Left lung (tissue), 4 donors: ENCODE measurements at regions not wholly inside any gene's neighbourhood (a gene's known extent, or its start where the extent isn't known, plus 50 kb on each side); places are given as distances from the start of the nearest gene placed in this dataset.
"Not testable (repeated sequence)": the region's sequence is repeated elsewhere in the genome, so short reads cannot be mapped to it uniquely, and the experiment has no call there.

Source experiments
- ATAC-seq: fragments of 200-7000 bp; cut with Tn5 transposase; one replicate; pipeline ENCODE4 v1.9.1; 2020; ENCODE audit warnings: moderate library complexity
- DNase-seq, 4 donors: peaks; one replicate each; pipeline ENCODE4 v3.0.0-alpha.2; 2013 to 2020
- H3K27ac ChIP-seq, 2 donors: fragments of 200-600 bp; sonication (generic) in 1 of 2; one replicate each; pipeline versions ENCODE4 v1.5.0 to v1.8.0; 2020 to 2021
- H3K27me3 ChIP-seq, 2 donors: fragments of 200-600 bp; sonication (generic) in 1 of 2; one replicate each; pipeline versions ENCODE4 v1.5.0 to v1.8.0; 2020 to 2021
- H3K36me3 ChIP-seq, 2 donors: fragments of 200-600 bp; sonication (generic) in 1 of 2; one replicate each; pipeline versions ENCODE4 v1.5.0 to v1.8.0; 2020 to 2021
- H3K4me1 ChIP-seq, 2 donors: fragments of 200-600 bp; one replicate each; pipeline ENCODE4 v1.8.0; 2021
- H3K4me3 ChIP-seq, 2 donors: fragments of 200-600 bp; sonication (generic) in 1 of 2; one replicate each; pipeline versions ENCODE4 v1.5.0 to v1.8.0; 2020 to 2021; ENCODE audit warnings: mild to moderate bottlenecking in 1 of 2
- H3K9me3 ChIP-seq, 2 donors: fragments of 200-600 bp; sonication (generic) in 1 of 2; one replicate each; pipeline versions ENCODE4 v1.5.0 to v1.8.0; 2020 to 2021
- intact Hi-C, 2 donors: fragments of 100-400 bp; cut with DNase I; formaldehyde crosslinking; loops; one replicate each; pipeline versions ENCODE4 v1.11.2 to v1.14.2; 2022
- TF ChIP-seq, protein P1 (sequence below), 2 donors: fragments of 200-600 bp; sonication (generic) in 1 of 2; IDR thresholded peaks; one replicate each; pipeline versions ENCODE4 v1.5.0 to v1.8.0; 2021; ENCODE audit warnings: antibody characterized with exemption in 2 of 2
- donor health status: DM: no; HTN: yes; CAD: no.
- donor health status: DM: no; HTN: no; CAD: no.

DNA sequence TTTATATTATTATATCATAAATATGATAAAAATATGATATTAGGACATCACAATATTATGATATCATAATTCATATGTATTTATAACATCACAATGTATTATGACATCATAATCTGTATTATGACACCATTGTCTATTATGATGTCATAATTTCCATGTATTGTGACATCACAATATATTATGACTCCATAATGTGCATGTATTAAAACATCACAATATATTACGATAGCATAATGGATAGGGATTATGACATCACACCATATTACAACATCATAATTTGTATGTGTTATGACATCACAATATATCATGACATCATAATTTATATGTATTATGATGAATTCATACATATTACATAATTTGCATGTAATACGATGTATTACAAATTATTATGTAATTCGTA is 1755.9 kb downstream of the TP53TG3F start:
- H3K4me1 ChIP-seq = no peaks in the 10 kb centered on the region
- H3K4me3 ChIP-seq = no peak overlapping the region
- peaks cover 0 to 32% of the 10 kb centered on the region in 2 donors for H3K9me3 ChIP-seq
- TF ChIP-seq, protein P1, sequence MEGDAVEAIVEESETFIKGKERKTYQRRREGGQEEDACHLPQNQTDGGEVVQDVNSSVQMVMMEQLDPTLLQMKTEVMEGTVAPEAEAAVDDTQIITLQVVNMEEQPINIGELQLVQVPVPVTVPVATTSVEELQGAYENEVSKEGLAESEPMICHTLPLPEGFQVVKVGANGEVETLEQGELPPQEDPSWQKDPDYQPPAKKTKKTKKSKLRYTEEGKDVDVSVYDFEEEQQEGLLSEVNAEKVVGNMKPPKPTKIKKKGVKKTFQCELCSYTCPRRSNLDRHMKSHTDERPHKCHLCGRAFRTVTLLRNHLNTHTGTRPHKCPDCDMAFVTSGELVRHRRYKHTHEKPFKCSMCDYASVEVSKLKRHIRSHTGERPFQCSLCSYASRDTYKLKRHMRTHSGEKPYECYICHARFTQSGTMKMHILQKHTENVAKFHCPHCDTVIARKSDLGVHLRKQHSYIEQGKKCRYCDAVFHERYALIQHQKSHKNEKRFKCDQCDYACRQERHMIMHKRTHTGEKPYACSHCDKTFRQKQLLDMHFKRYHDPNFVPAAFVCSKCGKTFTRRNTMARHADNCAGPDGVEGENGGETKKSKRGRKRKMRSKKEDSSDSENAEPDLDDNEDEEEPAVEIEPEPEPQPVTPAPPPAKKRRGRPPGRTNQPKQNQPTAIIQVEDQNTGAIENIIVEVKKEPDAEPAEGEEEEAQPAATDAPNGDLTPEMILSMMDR (IDR thresholded peaks at IDR 0.05) = no peak
- DNase-seq (no peak), ATAC-seq (no peak)
- H3K27ac ChIP-seq = no peak overlapping the region
- intact Hi-C loops = no loop called here
- H3K27me3 ChIP-seq = no peaks in the 10 kb centered on the region
- H3K36me3 ChIP-seq = no peaks in the 10 kb centered on the region

DNA sequence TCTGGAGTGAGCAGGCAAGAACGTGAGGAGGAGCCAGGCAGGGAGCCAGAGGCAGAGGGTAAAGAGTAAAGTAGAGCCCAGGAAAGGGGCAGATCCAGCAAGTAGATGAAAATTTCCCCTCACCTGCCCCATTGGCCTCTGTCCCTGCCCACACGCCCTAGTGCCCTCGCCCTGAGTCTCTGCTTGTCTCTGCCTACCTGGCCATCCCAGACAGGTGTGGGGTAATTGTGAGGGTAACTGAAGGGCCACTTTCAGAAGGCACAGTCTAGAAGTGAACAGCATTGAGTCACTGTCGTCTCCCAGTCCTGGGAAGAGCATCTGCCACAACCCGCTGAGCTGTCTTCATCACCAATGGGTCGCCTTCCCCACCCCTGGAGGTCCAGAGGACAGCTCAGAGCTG is 1756.8 kb downstream of the TP53TG3F start:
- H3K4me3 ChIP-seq, H3K27me3 ChIP-seq, H3K4me1 ChIP-seq, DNase-seq, H3K36me3 ChIP-seq, intact Hi-C loops, ATAC-seq, H3K27ac ChIP-seq: not testable (repeated sequence)
- H3K9me3 ChIP-seq = peaks cover 0 to 28% of the 10 kb centered on the region in 2 donors

DNA sequence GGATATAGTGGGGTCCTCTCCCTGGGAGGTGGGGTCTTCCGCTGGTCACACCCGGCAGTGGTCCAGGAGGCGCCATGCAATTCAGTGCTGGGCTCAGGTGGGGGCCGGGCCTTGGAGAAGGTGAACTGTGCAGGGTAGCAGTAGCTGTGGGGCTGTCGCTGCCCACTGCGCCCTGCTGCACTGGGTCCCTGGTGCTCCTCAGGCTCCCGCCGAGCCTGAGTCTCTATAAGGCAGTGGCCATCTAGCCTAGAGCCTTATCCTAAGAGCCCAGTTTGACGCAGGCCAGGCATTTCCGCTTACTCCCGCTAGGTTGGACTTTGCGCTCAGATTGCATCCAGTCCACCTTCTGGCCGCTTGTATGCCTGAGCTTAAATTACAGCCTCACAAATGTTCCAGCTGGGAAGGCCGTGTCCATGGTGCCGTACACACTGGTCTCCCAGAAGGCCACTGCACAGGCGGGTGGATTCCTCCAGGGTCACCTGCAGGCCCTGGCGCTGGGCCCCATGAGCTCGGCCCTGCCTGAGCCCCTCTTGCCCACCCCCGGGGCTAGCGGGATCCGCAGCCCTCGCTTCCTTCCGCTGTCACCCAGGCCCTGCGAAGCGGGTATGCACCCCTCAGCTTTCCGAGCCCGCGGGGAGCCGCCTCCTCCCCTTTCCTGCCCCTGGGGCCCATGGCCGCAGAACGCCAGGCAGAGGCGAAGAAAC is 1762.2 kb downstream of the TP53TG3F start:
- no peak overlapping the region for H3K4me3 ChIP-seq
- ATAC-seq = no peak
- H3K9me3 ChIP-seq = peaks cover 0 to 29% of the 10 kb centered on the region in 2 donors
- TF ChIP-seq, protein P1 (IDR thresholded peaks at IDR 0.05) = no peak
- no peak overlapping the region for H3K27ac ChIP-seq
- H3K27me3 ChIP-seq = no peaks in the 10 kb centered on the region
- intact Hi-C loops = no loop called here
- H3K36me3 ChIP-seq = no peaks in the 10 kb centered on the region
- no peaks in the 10 kb centered on the region for H3K4me1 ChIP-seq
- no peak for DNase-seq

DNA sequence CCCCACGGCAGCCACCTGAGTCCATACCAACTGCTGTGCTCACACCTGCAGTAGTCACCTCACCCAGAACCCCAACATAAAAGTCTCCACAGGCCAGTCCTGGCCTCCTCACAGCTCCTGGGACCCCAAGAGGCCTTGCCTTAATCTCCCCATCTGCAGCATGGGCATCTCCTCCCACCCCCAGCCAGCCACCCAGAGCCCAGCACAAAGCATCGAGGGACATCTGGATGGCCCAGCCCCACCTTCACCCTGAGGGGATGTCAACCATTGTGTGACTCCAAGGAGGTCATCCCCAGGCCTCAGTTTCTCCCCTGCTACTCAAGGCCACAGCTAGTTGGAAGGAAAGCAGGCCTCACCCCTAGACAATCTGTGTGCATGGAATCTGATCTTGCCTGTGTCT is 1775.3 kb downstream of the TP53TG3F start:
- Histone ChIP-seq H3K4me3 (no peak overlapping the region), H3K4me1 (no peaks in the 10 kb centered on the region), H3K27ac (no peak overlapping the region), H3K9me3 (peaks cover 0 to 32% of the 10 kb centered on the region in 2 donors), H3K36me3 (no peaks in the 10 kb centered on the region), H3K27me3 (no peaks in the 10 kb centered on the region)
- intact Hi-C loops = no loop called here
- TF ChIP-seq, protein P1 (IDR thresholded peaks at IDR 0.05) = no peak
- ATAC-seq (no peak), DNase-seq (peak in 1 of 4 donors; percentile 43)

DNA sequence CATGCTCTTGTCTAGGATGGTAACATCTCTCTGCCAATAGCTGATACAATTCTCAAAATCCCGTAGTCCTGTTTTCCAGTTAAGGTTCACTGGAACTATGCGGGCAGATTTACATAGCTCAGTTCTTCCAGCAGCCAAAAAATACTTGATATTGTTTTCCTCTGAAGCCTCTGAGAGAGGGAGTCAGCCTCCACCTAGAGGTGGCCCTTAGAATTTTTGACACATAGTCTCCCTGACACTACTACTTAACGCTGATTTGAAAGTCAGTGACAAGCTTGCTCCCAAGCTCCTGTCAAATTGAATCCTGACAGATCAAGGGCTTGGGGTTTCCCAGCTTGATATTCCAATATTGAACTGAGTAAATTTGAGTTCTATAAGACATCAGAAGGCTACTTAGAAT is 1780.1 kb downstream of the TP53TG3F start:
- no peak overlapping the region for H3K27ac ChIP-seq
- no peak overlapping the region for H3K4me3 ChIP-seq
- H3K27me3 ChIP-seq = no peaks in the 10 kb centered on the region
- intact Hi-C loops = no loop called here
- ATAC-seq (no peak), DNase-seq (no peak)
- H3K36me3 ChIP-seq = no peaks in the 10 kb centered on the region
- no peaks in the 10 kb centered on the region for H3K4me1 ChIP-seq
- TF ChIP-seq, protein P1 (IDR thresholded peaks at IDR 0.05) = no peak
- peaks cover 0 to 18% of the 10 kb centered on the region in 2 donors for H3K9me3 ChIP-seq

DNA sequence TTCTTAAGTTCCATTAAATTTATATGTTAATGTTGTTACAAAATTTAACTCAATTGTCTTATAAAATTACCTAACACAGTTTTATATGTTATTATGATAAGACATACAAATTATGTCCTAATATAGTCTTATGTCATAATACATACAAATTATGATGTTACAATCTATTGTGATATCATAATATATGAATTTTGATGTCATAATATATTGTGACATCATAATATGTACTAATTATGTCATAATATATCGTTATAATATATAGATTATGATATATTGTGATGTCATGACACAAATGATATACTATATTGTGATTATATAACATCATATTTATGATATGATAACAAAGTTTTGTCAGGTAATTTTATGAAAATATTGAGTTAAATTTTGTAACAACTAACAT is 1789.6 kb downstream of the TP53TG3F start:
- Histone ChIP-seq H3K36me3 (no peaks in the 10 kb centered on the region), H3K4me3 (no peak overlapping the region), H3K27ac (no peak overlapping the region), H3K9me3 (peaks cover 0 to 24% of the 10 kb centered on the region in 2 donors), H3K4me1 (no peaks in the 10 kb centered on the region), H3K27me3 (no peaks in the 10 kb centered on the region)
- intact Hi-C loops = no loop called here
- DNase-seq (no peak), ATAC-seq (no peak)
- TF ChIP-seq, protein P1 (IDR thresholded peaks at IDR 0.05) = no peak
